ENCODE measurements at regions not wholly inside any gene's neighbourhood (a gene's known extent, or its start where the extent isn't known, plus 50 kb on each side); places are given as distances from the start of the nearest gene placed in this dataset.

GRCh38 chr14:101064718-101065117 lies 161.2 kb upstream of the RTL1 start:
- H3K9me3 ChIP-seq (ENCODE audit: insufficient read depth, low read length): no peaks in the 10 kb centered on the region
- H4K20me1 ChIP-seq (ENCODE audit: insufficient read depth, low read length): no peaks in the 10 kb centered on the region
- no peaks in the 10 kb centered on the region for H3K27me3 ChIP-seq (ENCODE audit: low read depth, low read length)
- no peak overlapping the region for H3K4me2 ChIP-seq (ENCODE audit: low read length)
- H3K36me3 ChIP-seq (replicated peaks; ENCODE audit: low read depth, low read length): no peaks in the 10 kb centered on the region
- no peaks in the 10 kb centered on the region for H3K4me1 ChIP-seq (ENCODE audit: low read length)
- H2AFZ ChIP-seq (ENCODE audit: low read depth, low read length): no peak overlapping the region
- no peak overlapping the region for H3K27ac ChIP-seq (ENCODE audit: low read length)
- H3K4me3 ChIP-seq (ENCODE audit: low read length): no peak overlapping the region
- H3K9ac ChIP-seq (ENCODE audit: low read length): no peak overlapping the region
- H3K79me2 ChIP-seq (ENCODE audit: low read length): no peaks in the 10 kb centered on the region
- TF ChIP-seq CTCF (IDR thresholded peaks at IDR 0.05; ENCODE audit: low read depth, low read length): no peak
- TF ChIP-seq EZH2phosphoT487 (IDR thresholded peaks at IDR 0.05; ENCODE audit: low read depth): no peak

- no peak overlapping the region for H3K4me3 ChIP-seq (ENCODE audit: low read length)
- H3K27ac ChIP-seq (ENCODE audit: low read length): no peak overlapping the region
- H3K36me3 ChIP-seq (replicated peaks; ENCODE audit: low read depth, low read length): no peaks in the 10 kb centered on the region
- H3K9me3 ChIP-seq (ENCODE audit: insufficient read depth, low read length): no peaks in the 10 kb centered on the region
- no peak overlapping the region for H2AFZ ChIP-seq (ENCODE audit: low read depth, low read length)
- H3K79me2 ChIP-seq (ENCODE audit: low read length): no peaks in the 10 kb centered on the region
- no peak overlapping the region for H3K4me2 ChIP-seq (ENCODE audit: low read length)
- H4K20me1 ChIP-seq (ENCODE audit: insufficient read depth, low read length): no peaks in the 10 kb centered on the region
- no peak for TF ChIP-seq CTCF (IDR thresholded peaks at IDR 0.05; ENCODE audit: low read depth, low read length)
- TF ChIP-seq EZH2phosphoT487 (IDR thresholded peaks at IDR 0.05; ENCODE audit: low read depth): no peak
- H3K27me3 ChIP-seq (ENCODE audit: low read depth, low read length): no peaks in the 10 kb centered on the region
- H3K9ac ChIP-seq (ENCODE audit: low read length): no peak overlapping the region
- no peaks in the 10 kb centered on the region for H3K4me1 ChIP-seq (ENCODE audit: low read length)
Observed at GRCh38 chr14:101065246-101065645, 161.7 kb upstream of the RTL1 start.

GRCh38 chr14:101065696-101066694 lies 162.5 kb upstream of the RTL1 start:
- no peaks in the 10 kb centered on the region for H3K27me3 ChIP-seq (ENCODE audit: low read depth, low read length)
- no peaks in the 10 kb centered on the region for H3K79me2 ChIP-seq (ENCODE audit: low read length)
- no peak for TF ChIP-seq CTCF (IDR thresholded peaks at IDR 0.05; ENCODE audit: low read depth, low read length)
- no peak for TF ChIP-seq EZH2phosphoT487 (IDR thresholded peaks at IDR 0.05; ENCODE audit: low read depth)
- H3K4me3 ChIP-seq (ENCODE audit: low read length): no peak overlapping the region
- no peaks in the 10 kb centered on the region for H3K36me3 ChIP-seq (replicated peaks; ENCODE audit: low read depth, low read length)
- H3K9ac ChIP-seq (ENCODE audit: low read length): no peak overlapping the region
- H3K4me2 ChIP-seq (ENCODE audit: low read length): no peak overlapping the region
- H3K9me3 ChIP-seq (ENCODE audit: insufficient read depth, low read length): no peaks in the 10 kb centered on the region
- no peaks in the 10 kb centered on the region for H4K20me1 ChIP-seq (ENCODE audit: insufficient read depth, low read length)
- no peak overlapping the region for H2AFZ ChIP-seq (ENCODE audit: low read depth, low read length)
- H3K27ac ChIP-seq (ENCODE audit: low read length): no peak overlapping the region
- no peaks in the 10 kb centered on the region for H3K4me1 ChIP-seq (ENCODE audit: low read length)

- H2AFZ ChIP-seq (ENCODE audit: low read depth, low read length): no peak overlapping the region
- H3K27ac ChIP-seq (ENCODE audit: low read length): no peak overlapping the region
- H3K4me3 ChIP-seq (ENCODE audit: low read length): no peak overlapping the region
- TF ChIP-seq EZH2phosphoT487 (IDR thresholded peaks at IDR 0.05; ENCODE audit: low read depth) (no peak), CTCF (IDR thresholded peaks at IDR 0.05; ENCODE audit: low read depth, low read length) (no peak)
- no peaks in the 10 kb centered on the region for H3K27me3 ChIP-seq (ENCODE audit: low read depth, low read length)
- H3K4me1 ChIP-seq (ENCODE audit: low read length): no peaks in the 10 kb centered on the region
- H3K9me3 ChIP-seq (ENCODE audit: insufficient read depth, low read length): no peaks in the 10 kb centered on the region
- no peak overlapping the region for H3K4me2 ChIP-seq (ENCODE audit: low read length)
- no peaks in the 10 kb centered on the region for H3K36me3 ChIP-seq (replicated peaks; ENCODE audit: low read depth, low read length)
- H3K79me2 ChIP-seq (ENCODE audit: low read length): no peaks in the 10 kb centered on the region
- H3K9ac ChIP-seq (ENCODE audit: low read length): no peak overlapping the region
- H4K20me1 ChIP-seq (ENCODE audit: insufficient read depth, low read length): no peaks in the 10 kb centered on the region
Observed at GRCh38 chr14:101066826-101067510, 163.4 kb upstream of the RTL1 start.

Data from OCI-LY3 (cell line).